Choroid plexus epithelial cell (primary cell): ENCODE measurements at regions not wholly inside any gene's neighbourhood (a gene's known extent, or its start where the extent isn't known, plus 50 kb on each side); places are given as distances from the start of the nearest gene placed in this dataset.

ENCODE experiments used
- DNase-seq: peaks from one replicate; pipeline ENCODE4 v3.0.0-alpha.2; 2010; ENCODE audit warnings: low read depth
- H3K4me3 ChIP-seq: 2 replicates; pipeline ENCODE4 v1.5.1; 2011; ENCODE audit warnings: low read depth, mild to moderate bottlenecking, control low read depth, low read length, moderate library complexity
- CTCF ChIP-seq: conservative IDR thresholded peaks from 2 replicates; pipeline ENCODE4 v1.5.1; 2011; ENCODE audit warnings: low read depth, mild to moderate bottlenecking, control low read depth, inconsistent platforms, low read length, moderate library complexity

GRCh38 chr2:103264058-103264768 lies 502.4 kb downstream of the TMEM182 start:
- DNase-seq = no peak
- no peak for TF ChIP-seq CTCF
- H3K4me3 ChIP-seq = no peak overlapping the region

- no peak overlapping the region for H3K4me3 ChIP-seq
- no peak for TF ChIP-seq CTCF
- DNase-seq = no peak
These were observed 503.7 kb downstream of the TMEM182 start for GRCh38 chr2:103265521-103265920.

GRCh38 chr2:103268841-103269498 lies 507.1 kb downstream of the TMEM182 start:
- no peak for TF ChIP-seq CTCF
- DNase-seq = no peak

GRCh38 chr2:103276869-103277268 lies 515.0 kb downstream of the TMEM182 start:
- TF ChIP-seq CTCF = no peak
- H3K4me3 ChIP-seq = no peak overlapping the region
- no peak for DNase-seq

More at GRCh38 chr2:103268841-103269498, 507.1 kb downstream of the TMEM182 start:
- no peak overlapping the region for H3K4me3 ChIP-seq

GRCh38 chr2:103284750-103285149 lies 522.9 kb downstream of the TMEM182 start:
- no peak overlapping the region for H3K4me3 ChIP-seq
- no peak for TF ChIP-seq CTCF
- no peak for DNase-seq

- no peak overlapping the region for H3K4me3 ChIP-seq
- TF ChIP-seq CTCF = no peak
- no peak for DNase-seq
These were observed 523.5 kb downstream of the TMEM182 start for GRCh38 chr2:103285354-103285753.

- no peak for TF ChIP-seq CTCF
- no peak for DNase-seq
- H3K4me3 ChIP-seq = no peak overlapping the region
These were observed 525.9 kb downstream of the TMEM182 start for GRCh38 chr2:103287746-103288145.
